DND-41 (cell line): ENCODE measurements at regions not wholly inside any gene's neighbourhood (a gene's known extent, or its start where the extent isn't known, plus 50 kb on each side); places are given as distances from the start of the nearest gene placed in this dataset.

Experiments
- ATAC-seq: fragments of 200-7000 bp; cut with Tn5 transposase; 3 replicates; pipeline ENCODE4 v1.9.1; 2021; ENCODE audit warnings: low read depth; ENCODE audit not compliant: insufficient read depth
- DNase-seq: peaks from one replicate; pipeline ENCODE4 v3.0.0-alpha.2; 2020
- H2AFZ ChIP-seq: 2 replicates; pipeline ENCODE4 v1.6.0; 2012; ENCODE audit warnings: low read depth, low read length
- H3K27ac ChIP-seq: 2 replicates; pipeline ENCODE4 v1.5.1; 2012; ENCODE audit warnings: low read length, inconsistent platforms
- H3K27me3 ChIP-seq: fragments of 200-600 bp; sonication (generic); 2 replicates; pipeline ENCODE4 v1.6.0; 2012; ENCODE audit warnings: low read length, mild to moderate bottlenecking, inconsistent platforms; ENCODE audit not compliant: insufficient read depth, poor library complexity
- H3K36me3 ChIP-seq: 2 replicates; pipeline ENCODE4 v1.5.1; 2012; ENCODE audit warnings: low read length, inconsistent platforms; ENCODE audit not compliant: insufficient read depth
- H3K4me1 ChIP-seq: 2 replicates; pipeline ENCODE4 v1.5.1; 2012; ENCODE audit warnings: mild to moderate bottlenecking, low read length; ENCODE audit not compliant: insufficient read depth
- H3K4me2 ChIP-seq: 2 replicates; pipeline ENCODE4 v1.6.0; 2012; ENCODE audit warnings: mild to moderate bottlenecking, moderate library complexity, low read length, inconsistent platforms; ENCODE audit not compliant: insufficient read depth
- H3K4me3 ChIP-seq, 2 experiments: fragments of 200-600 bp in 1 of 2; shearing (Covaris generic) in 1 of 2; 2 replicates each; pipeline ENCODE4 v1.5.1; 2012 to 2016; ENCODE audit warnings: inconsistent platforms in 2 of 2, low read length in 2 of 2, mild to moderate bottlenecking in 2 of 2, low read depth in 1 of 2, moderate library complexity in 1 of 2
- H3K79me2 ChIP-seq: 2 replicates; pipeline ENCODE4 v1.6.0; 2012; ENCODE audit warnings: low read length, inconsistent platforms; ENCODE audit not compliant: insufficient read depth
- H3K9ac ChIP-seq: 2 replicates; pipeline ENCODE4 v1.6.0; 2012; ENCODE audit warnings: low read depth, mild to moderate bottlenecking, inconsistent platforms, low read length, moderate library complexity
- H3K9me3 ChIP-seq: 2 replicates; pipeline ENCODE4 v1.5.1; 2012; ENCODE audit warnings: low read length, moderate library complexity, mild to moderate bottlenecking, inconsistent platforms; ENCODE audit not compliant: insufficient read depth, severe bottlenecking
- H4K20me1 ChIP-seq: 2 replicates; pipeline ENCODE4 v1.6.0; 2012; ENCODE audit warnings: low read length; ENCODE audit not compliant: insufficient read depth
- EZH2 ChIP-seq: IDR thresholded peaks from 3 replicates; pipeline ENCODE4 v1.6.1; 2012; ENCODE audit warnings: borderline replicate concordance, low read depth, mild to moderate bottlenecking, moderate library complexity, low read length, inconsistent platforms; ENCODE audit not compliant: severe bottlenecking
- TF ChIP-seq, protein P1 (sequence below): IDR thresholded peaks from 2 replicates; pipeline ENCODE4 v1.5.1; 2012; ENCODE audit warnings: borderline replicate concordance, low read length, moderate library complexity, mild to moderate bottlenecking; ENCODE audit not compliant: poor library complexity, severe bottlenecking; ENCODE audit errors: extremely low read depth

DNA sequence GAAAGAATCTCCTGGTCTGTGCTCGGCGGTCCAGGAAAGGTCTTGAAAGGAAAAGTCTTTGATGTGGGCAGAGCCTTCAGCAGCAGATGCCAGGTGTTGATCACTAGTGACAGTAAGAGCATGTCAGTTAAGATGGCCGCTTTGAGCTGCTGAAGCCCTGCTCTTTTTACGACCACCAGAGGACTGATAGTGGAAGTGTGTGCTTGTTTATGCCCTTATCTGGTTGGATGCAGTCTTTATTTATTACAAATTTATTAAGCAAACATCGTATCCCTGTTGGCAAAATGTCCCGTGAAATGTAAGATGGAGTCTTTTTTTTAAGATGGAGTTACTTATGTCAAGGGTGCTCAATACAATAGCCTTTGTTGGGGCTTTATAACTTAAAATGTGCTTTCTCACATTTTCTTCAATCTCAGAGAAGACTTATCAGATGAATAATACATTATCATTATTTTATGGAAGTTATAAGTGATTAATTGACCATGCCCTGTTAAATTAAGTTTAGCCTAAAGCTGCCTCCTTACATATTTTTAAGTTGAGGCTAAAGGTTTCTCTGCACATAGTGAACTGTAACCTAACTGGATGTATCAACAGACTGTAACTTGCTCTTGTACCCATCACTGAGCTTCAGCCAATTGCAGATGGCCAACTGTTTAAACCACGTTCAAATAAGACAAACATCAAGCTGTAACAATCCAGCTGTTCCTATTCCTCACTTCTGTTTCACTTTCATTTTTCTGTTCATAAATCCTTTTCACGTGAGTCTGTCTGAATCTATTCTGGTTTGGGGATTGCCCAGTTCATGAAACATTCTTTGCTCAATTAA is 97.4 kb upstream of the PIK3CG start:
- no peak for TF ChIP-seq EZH2
- TF ChIP-seq, protein P1, sequence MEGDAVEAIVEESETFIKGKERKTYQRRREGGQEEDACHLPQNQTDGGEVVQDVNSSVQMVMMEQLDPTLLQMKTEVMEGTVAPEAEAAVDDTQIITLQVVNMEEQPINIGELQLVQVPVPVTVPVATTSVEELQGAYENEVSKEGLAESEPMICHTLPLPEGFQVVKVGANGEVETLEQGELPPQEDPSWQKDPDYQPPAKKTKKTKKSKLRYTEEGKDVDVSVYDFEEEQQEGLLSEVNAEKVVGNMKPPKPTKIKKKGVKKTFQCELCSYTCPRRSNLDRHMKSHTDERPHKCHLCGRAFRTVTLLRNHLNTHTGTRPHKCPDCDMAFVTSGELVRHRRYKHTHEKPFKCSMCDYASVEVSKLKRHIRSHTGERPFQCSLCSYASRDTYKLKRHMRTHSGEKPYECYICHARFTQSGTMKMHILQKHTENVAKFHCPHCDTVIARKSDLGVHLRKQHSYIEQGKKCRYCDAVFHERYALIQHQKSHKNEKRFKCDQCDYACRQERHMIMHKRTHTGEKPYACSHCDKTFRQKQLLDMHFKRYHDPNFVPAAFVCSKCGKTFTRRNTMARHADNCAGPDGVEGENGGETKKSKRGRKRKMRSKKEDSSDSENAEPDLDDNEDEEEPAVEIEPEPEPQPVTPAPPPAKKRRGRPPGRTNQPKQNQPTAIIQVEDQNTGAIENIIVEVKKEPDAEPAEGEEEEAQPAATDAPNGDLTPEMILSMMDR, result peak; percentile 47
- Histone ChIP-seq H3K27ac (peak overlapping the region; percentile 78), H2AFZ (peak overlapping the region; percentile 71), H3K4me3 (peak overlapping the region in 1 of 2 experiments; percentile 45; a peak in 2 of 4 replicates), H3K27me3 (no peaks in the 10 kb centered on the region), H4K20me1 (no peaks in the 10 kb centered on the region), H3K36me3 (no peaks in the 10 kb centered on the region), H3K4me2 (peak overlapping the region; percentile 66), H3K4me1 (peaks cover 38% of the 10 kb centered on the region), H3K9ac (peak overlapping the region; percentile 48), H3K79me2 (no peaks in the 10 kb centered on the region), H3K9me3 (no peaks in the 10 kb centered on the region)
- peak; percentile 83 for ATAC-seq
- peak; percentile 81 for DNase-seq

GRCh38 chr7:106768324-106768751 is 96.7 kb upstream of the PIK3CG start:
- no peaks in the 10 kb centered on the region for H3K79me2 ChIP-seq
- peak overlapping the region; percentile 71 for H2AFZ ChIP-seq
- peaks cover 38% of the 10 kb centered on the region for H3K4me1 ChIP-seq
- peak; percentile 47 for DNase-seq
- H3K36me3 ChIP-seq, result no peaks in the 10 kb centered on the region
- peak; percentile 32 for ATAC-seq
- H3K4me3 ChIP-seq, result peak overlapping the region in 1 of 2 experiments; percentile 45; a peak in 2 of 4 replicates
- no peaks in the 10 kb centered on the region for H4K20me1 ChIP-seq
- H3K9me3 ChIP-seq, result no peaks in the 10 kb centered on the region
- H3K9ac ChIP-seq, result 0 out of 2 replicates have a peak overlapping the region, but pooled peaks have one; percentile 48
- H3K4me2 ChIP-seq, result peak overlapping the region; percentile 66
- TF ChIP-seq EZH2, result no peak
- TF ChIP-seq, protein P1, result peak; percentile 23
- H3K27me3 ChIP-seq, result no peaks in the 10 kb centered on the region
- H3K27ac ChIP-seq, result peak overlapping the region; percentile 78

DNA sequence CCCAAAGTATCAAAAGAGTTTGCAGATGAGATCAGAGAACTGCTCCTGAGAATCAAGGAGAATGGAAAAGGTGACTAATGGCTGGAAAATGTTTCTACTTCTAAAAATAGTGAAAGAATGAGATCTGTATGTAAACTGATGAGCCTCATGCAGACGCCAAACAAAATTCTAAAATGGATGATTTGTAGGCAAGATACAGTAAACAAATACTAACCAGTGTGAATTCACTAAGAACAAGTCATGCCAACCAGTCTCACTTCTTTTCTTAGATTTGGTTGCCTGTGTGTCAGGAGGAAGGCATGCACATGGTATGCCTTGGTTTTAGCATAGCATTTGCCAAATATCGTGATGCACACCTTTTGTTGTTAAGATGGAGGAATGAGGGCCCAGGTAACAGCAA is 94.9 kb upstream of the PIK3CG start:
- no peak for DNase-seq
- no peak overlapping the region for H3K27ac ChIP-seq
- no peak for ATAC-seq
- no peak overlapping the region for H2AFZ ChIP-seq
- H3K9me3 ChIP-seq, result no peaks in the 10 kb centered on the region
- TF ChIP-seq, protein P1, result no peak
- TF ChIP-seq EZH2, result no peak
- H3K4me2 ChIP-seq, result no peak overlapping the region
- no peaks in the 10 kb centered on the region for H4K20me1 ChIP-seq
- H3K9ac ChIP-seq, result no peak overlapping the region
- peaks cover 37% of the 10 kb centered on the region for H3K4me1 ChIP-seq
- no peaks in the 10 kb centered on the region for H3K27me3 ChIP-seq
- H3K36me3 ChIP-seq, result no peaks in the 10 kb centered on the region
- no peaks in the 10 kb centered on the region for H3K79me2 ChIP-seq
- no peak overlapping the region for H3K4me3 ChIP-seq
